Liver (tissue), 8 donors: ENCODE measurements at regions not wholly inside any gene's neighbourhood (a gene's known extent, or its start where the extent isn't known, plus 50 kb on each side); places are given as distances from the start of the nearest gene placed in this dataset.
A peak's percentile ranks its signal among the peaks of the same experiment; 100 is the strongest.
"Not testable (repeated sequence)": the region's sequence is repeated elsewhere in the genome, so short reads cannot be mapped to it uniquely, and the experiment has no call there.

ENCODE experiments used
- DNase-seq: peaks from one replicate; pipeline ENCODE4 v3.0.0-alpha.2; 2017; ENCODE audit warnings: low spot score
- H3K27ac ChIP-seq, 2 donors: one replicate each; pipeline ENCODE4 v1.7.0; 2013; ENCODE audit warnings: inconsistent platforms in 2 of 2, low read length in 2 of 2, control low read depth in 1 of 2, low read depth in 1 of 2, mild to moderate bottlenecking in 1 of 2
- H3K27me3 ChIP-seq, 4 donors: one replicate each; pipeline versions ENCODE4 v1.6.1 to v1.7.0; 2013; ENCODE audit warnings: low read length in 3 of 4, inconsistent platforms in 1 of 4, mild to moderate bottlenecking in 1 of 4, moderate library complexity in 1 of 4; ENCODE audit not compliant: control insufficient read depth in 4 of 4, insufficient read depth in 4 of 4
- H3K36me3 ChIP-seq, 4 donors: one replicate each; pipeline versions ENCODE4 v1.6.1 to v1.7.0; 2013; ENCODE audit warnings: low read length in 3 of 4, mild to moderate bottlenecking in 3 of 4, low read depth in 1 of 4, moderate library complexity in 1 of 4; ENCODE audit not compliant: control insufficient read depth in 4 of 4, insufficient read depth in 3 of 4
- H3K4me1 ChIP-seq, 4 donors: one replicate each; pipeline versions ENCODE4 v1.6.1 to v1.7.0; 2013; ENCODE audit warnings: low read length in 3 of 4, mild to moderate bottlenecking in 3 of 4, moderate library complexity in 1 of 4; ENCODE audit not compliant: control insufficient read depth in 4 of 4, insufficient read depth in 4 of 4
- H3K4me3 ChIP-seq, 3 donors: one replicate each; pipeline versions ENCODE4 v1.6.1 to v1.7.0; 2013; ENCODE audit warnings: low read length in 3 of 3, control low read depth in 1 of 3, low read depth in 1 of 3, mild to moderate bottlenecking in 1 of 3
- H3K9ac ChIP-seq, 2 donors: one replicate each; pipeline ENCODE4 v1.7.0; 2013; ENCODE audit warnings: low read length in 2 of 2, mild to moderate bottlenecking in 2 of 2, moderate library complexity in 2 of 2, control low read depth in 1 of 2, low read depth in 1 of 2
- H3K9me3 ChIP-seq, 4 donors: one replicate each; pipeline versions ENCODE4 v1.6.1 to v1.7.0; 2013; ENCODE audit warnings: low read length in 3 of 4; ENCODE audit not compliant: control insufficient read depth in 4 of 4
- ATF3 ChIP-seq: IDR thresholded peaks from 2 replicates; pipeline ENCODE4 v1.6.1; 2016; ENCODE audit warnings: antibody characterized with exemption
- EGR1 ChIP-seq, 2 donors: IDR thresholded peaks; 2 replicates each; pipeline ENCODE4 v1.6.1; 2016 to 2018; ENCODE audit warnings: antibody characterized with exemption in 2 of 2, low read depth in 2 of 2
- FOXA2 ChIP-seq: IDR thresholded peaks from 2 replicates; pipeline ENCODE4 v1.6.1; 2016; ENCODE audit warnings: antibody characterized with exemption
- HNF4A ChIP-seq, 2 donors: conservative IDR thresholded peaks; 2 replicates each; pipeline ENCODE4 v1.6.1; 2016; ENCODE audit warnings: antibody characterized with exemption in 2 of 2, mild to moderate bottlenecking in 2 of 2
- HNF4G ChIP-seq: IDR thresholded peaks from 2 replicates; pipeline ENCODE4 v1.6.1; 2016; ENCODE audit warnings: antibody characterized with exemption
- JUND ChIP-seq, 2 donors: IDR thresholded peaks; 2 replicates each; pipeline ENCODE4 v1.6.1; 2016; ENCODE audit warnings: antibody characterized with exemption in 2 of 2
- MAX ChIP-seq: IDR thresholded peaks from 2 replicates; pipeline ENCODE4 v1.6.1; 2016; ENCODE audit warnings: antibody characterized with exemption
- RAD21 ChIP-seq, 2 donors: IDR thresholded peaks; 2 replicates each; pipeline ENCODE4 v1.6.1; 2016; ENCODE audit warnings: antibody characterized with exemption in 2 of 2, mild to moderate bottlenecking in 2 of 2
- REST ChIP-seq: IDR thresholded peaks from 2 replicates; pipeline ENCODE4 v1.6.1; 2016; ENCODE audit warnings: antibody characterized with exemption, mild to moderate bottlenecking
- TAF1 ChIP-seq: conservative IDR thresholded peaks from 2 replicates; pipeline ENCODE4 v1.6.1; 2016; ENCODE audit warnings: antibody characterized with exemption, mild to moderate bottlenecking
- YY1 ChIP-seq: IDR thresholded peaks from 2 replicates; pipeline ENCODE4 v1.6.1; 2016; ENCODE audit warnings: antibody characterized with exemption, mild to moderate bottlenecking
- ZBTB33 ChIP-seq: IDR thresholded peaks from 2 replicates; pipeline ENCODE4 v1.6.1; 2016; ENCODE audit warnings: antibody characterized with exemption
- WGBS: extraction: QIAGEN DNeasy Blood & Tissue Kit; methylation state at CpG from one replicate; pipeline ENCODE4 v1.1.7; 2013; 5-methylcytosine and 5-hydroxymethylcytosine counted together
- TF ChIP-seq, protein P1 (sequence below): fragments of 150-350 bp; IDR thresholded peaks from 2 replicates; pipeline ENCODE4 v1.5.1; 2017; ENCODE audit warnings: improper control_type of control experiment, low read depth, low read length; ENCODE audit not compliant: missing input control
- donor health status: healthy.
- donor health status: healthy.
- donor health status: healthy.
- donor health status: healthy.
- donor health status: healthy.

DNA sequence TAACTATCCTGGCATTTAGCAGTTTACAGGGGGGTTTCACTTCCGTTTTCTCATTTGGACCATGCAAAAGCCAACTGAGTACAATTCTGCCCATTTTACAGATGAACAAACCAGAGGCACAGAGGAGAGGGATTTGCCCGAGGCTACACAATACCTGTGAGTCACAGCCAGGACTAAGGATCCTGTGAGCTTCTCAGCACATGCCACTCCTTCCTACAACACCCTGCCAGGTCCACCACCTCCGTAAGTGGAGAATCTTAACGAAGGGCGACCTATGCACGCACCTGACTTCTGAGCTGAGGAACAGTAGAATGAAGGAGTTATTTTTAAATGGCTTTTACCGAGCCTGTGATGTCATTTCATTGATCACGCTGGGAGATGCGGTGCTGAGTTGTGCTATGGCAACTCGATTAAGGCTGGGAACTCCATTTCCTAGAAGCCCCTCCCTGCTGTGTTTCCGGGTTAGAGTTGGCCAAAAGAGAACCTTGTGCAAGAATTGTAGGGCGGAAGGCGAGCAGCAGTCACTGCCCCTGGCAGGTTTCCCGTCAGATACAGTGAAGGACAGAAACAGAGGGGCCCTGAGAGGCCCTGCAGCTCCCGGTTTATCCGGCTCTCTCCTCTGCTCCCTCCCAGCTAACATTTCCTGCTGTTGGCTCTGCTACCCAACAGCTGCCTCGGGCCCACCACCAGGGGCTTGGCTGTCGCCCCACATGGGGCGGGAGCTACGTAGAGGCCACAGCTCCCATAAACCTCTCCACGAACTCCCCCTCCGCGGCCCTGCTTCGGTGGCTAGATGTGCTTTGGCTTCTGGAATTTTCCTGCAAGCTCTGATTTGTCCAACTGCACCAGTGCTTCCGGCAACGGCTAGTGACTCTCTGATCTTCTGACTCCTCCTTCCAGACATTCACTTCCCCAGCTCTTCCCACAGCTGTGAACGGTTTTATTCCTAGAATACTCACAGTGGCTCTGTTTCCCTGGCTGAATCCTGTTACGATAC lies 75.1 kb upstream of the USP9X start (continued):
- TF ChIP-seq REST (peak; percentile 50), HNF4A (conservative IDR thresholded peaks at IDR 0.05) (peak; percentile 54 to 58), YY1 (peak; percentile 45), JUND (IDR thresholded peaks at IDR 0.05) (peak in 1 of 2 donors; percentile 71)

- Histone ChIP-seq H3K27me3 (no peaks in the 10 kb centered on the region), H3K27ac (no peak overlapping the region), H3K4me3 (no peak overlapping the region), H3K9ac (no peak overlapping the region), H3K36me3 (no peaks in the 10 kb centered on the region), H3K4me1 (peaks cover 0 to 6% (median 4%) of the 10 kb centered on the region in 4 donors), H3K9me3 (no peaks in the 10 kb centered on the region)
- whole genome bisulfite sequencing, result 92% methylated on average over 5 of the region's 5 CpGs
- no peak for DNase-seq
- TF ChIP-seq HNF4A (conservative IDR thresholded peaks at IDR 0.05), result no peak
- TF ChIP-seq, protein P1, sequence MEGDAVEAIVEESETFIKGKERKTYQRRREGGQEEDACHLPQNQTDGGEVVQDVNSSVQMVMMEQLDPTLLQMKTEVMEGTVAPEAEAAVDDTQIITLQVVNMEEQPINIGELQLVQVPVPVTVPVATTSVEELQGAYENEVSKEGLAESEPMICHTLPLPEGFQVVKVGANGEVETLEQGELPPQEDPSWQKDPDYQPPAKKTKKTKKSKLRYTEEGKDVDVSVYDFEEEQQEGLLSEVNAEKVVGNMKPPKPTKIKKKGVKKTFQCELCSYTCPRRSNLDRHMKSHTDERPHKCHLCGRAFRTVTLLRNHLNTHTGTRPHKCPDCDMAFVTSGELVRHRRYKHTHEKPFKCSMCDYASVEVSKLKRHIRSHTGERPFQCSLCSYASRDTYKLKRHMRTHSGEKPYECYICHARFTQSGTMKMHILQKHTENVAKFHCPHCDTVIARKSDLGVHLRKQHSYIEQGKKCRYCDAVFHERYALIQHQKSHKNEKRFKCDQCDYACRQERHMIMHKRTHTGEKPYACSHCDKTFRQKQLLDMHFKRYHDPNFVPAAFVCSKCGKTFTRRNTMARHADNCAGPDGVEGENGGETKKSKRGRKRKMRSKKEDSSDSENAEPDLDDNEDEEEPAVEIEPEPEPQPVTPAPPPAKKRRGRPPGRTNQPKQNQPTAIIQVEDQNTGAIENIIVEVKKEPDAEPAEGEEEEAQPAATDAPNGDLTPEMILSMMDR, result no peak
- TF ChIP-seq ATF3, result no peak
- no peak for TF ChIP-seq ZBTB33
- TF ChIP-seq HNF4G, result no peak
- no peak for TF ChIP-seq YY1
- no peak for TF ChIP-seq TAF1
- TF ChIP-seq RAD21 (IDR thresholded peaks at IDR 0.05), result no peak
- TF ChIP-seq FOXA2, result no peak
- TF ChIP-seq JUND (IDR thresholded peaks at IDR 0.05), result no peak
- no peak for TF ChIP-seq MAX
- TF ChIP-seq EGR1 (IDR thresholded peaks at IDR 0.05; ENCODE audit: low read depth in 2 of 2), result no peak
These were observed 70.4 kb upstream of the USP9X start for GRCh38 chrX:41014776-41015360.

- H3K27ac ChIP-seq, result peak overlapping the region in 1 of 2 donors; percentile 66
- DNase-seq, H3K4me3 ChIP-seq, H3K36me3 ChIP-seq, H3K4me1 ChIP-seq, H3K9ac ChIP-seq, H3K27me3 ChIP-seq, H3K9me3 ChIP-seq: not testable (repeated sequence)
- WGBS, result 95% methylated on average over 6 of the region's 6 CpGs
These were observed 67.5 kb upstream of the USP9X start for GRCh38 chrX:41017785-41018184.

DNA sequence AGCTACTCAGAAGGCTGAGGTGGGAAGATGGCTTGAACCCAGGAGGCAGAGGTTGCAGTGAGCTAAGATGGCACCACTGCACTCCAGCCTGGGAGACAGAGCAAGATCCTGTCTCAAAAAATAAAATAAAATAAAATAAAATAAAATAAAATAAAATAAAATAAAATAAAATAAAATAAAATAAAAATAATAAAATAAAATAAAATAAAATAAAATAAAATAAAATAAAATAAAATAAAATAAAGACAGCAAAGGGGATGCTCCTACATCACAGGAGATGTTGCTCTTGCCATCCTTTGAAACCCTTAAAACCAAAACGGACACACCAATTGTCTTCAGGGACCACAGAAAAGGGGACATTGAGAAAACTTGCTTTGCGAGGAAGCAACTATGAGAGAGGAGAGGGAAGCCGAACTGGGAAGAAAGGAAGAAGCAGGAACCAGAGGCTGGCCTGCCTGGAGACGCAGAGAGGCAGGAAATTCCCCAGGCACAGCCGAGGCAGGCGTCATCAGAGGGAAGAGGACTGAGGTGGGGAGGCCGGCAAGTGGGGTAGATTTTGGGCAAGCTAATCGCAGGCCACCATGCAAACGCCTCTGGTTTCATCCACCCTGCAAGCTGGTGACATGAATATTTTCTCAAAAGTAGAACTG lies 66.7 kb upstream of the USP9X start:
- H3K9ac ChIP-seq, H3K36me3 ChIP-seq, DNase-seq, H3K4me1 ChIP-seq, H3K9me3 ChIP-seq, H3K27me3 ChIP-seq, H3K4me3 ChIP-seq: not testable (repeated sequence)
- peak overlapping the region in 1 of 2 donors; percentile 37 for H3K27ac ChIP-seq
- 77% methylated on average over 9 of the region's 9 CpGs for WGBS
